Fibroblast of pulmonary artery (primary cell): ENCODE measurements at regions not wholly inside any gene's neighbourhood (a gene's known extent, or its start where the extent isn't known, plus 50 kb on each side); places are given as distances from the start of the nearest gene placed in this dataset.
A peak's percentile ranks its signal among the peaks of the same experiment; 100 is the strongest.
"Not testable (repeated sequence)": the region's sequence is repeated elsewhere in the genome, so short reads cannot be mapped to it uniquely, and the experiment has no call there.

Source experiments
- DNase-seq: peaks from one replicate; pipeline ENCODE4 v3.0.0-alpha.2; 2010; ENCODE audit warnings: low read depth
- H3K4me3 ChIP-seq: replicated peaks from 2 replicates; pipeline ENCODE4 v1.5.1; 2011; ENCODE audit warnings: low read depth, mild to moderate bottlenecking, control low read depth, low read length, moderate library complexity
- TF ChIP-seq, protein P1 (sequence below): IDR thresholded peaks from 2 replicates; pipeline ENCODE4 v1.5.1; 2011; ENCODE audit warnings: mild to moderate bottlenecking, control low read depth, low read length, inconsistent platforms; ENCODE audit errors: missing control alignments

- H3K4me3 ChIP-seq, result no peak overlapping the region
- no peak for DNase-seq
- TF ChIP-seq, protein P1, sequence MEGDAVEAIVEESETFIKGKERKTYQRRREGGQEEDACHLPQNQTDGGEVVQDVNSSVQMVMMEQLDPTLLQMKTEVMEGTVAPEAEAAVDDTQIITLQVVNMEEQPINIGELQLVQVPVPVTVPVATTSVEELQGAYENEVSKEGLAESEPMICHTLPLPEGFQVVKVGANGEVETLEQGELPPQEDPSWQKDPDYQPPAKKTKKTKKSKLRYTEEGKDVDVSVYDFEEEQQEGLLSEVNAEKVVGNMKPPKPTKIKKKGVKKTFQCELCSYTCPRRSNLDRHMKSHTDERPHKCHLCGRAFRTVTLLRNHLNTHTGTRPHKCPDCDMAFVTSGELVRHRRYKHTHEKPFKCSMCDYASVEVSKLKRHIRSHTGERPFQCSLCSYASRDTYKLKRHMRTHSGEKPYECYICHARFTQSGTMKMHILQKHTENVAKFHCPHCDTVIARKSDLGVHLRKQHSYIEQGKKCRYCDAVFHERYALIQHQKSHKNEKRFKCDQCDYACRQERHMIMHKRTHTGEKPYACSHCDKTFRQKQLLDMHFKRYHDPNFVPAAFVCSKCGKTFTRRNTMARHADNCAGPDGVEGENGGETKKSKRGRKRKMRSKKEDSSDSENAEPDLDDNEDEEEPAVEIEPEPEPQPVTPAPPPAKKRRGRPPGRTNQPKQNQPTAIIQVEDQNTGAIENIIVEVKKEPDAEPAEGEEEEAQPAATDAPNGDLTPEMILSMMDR, result no peak
These were observed 616.4 kb upstream of the CBLB start for GRCh38 chr3:106485217-106485616.

DNA sequence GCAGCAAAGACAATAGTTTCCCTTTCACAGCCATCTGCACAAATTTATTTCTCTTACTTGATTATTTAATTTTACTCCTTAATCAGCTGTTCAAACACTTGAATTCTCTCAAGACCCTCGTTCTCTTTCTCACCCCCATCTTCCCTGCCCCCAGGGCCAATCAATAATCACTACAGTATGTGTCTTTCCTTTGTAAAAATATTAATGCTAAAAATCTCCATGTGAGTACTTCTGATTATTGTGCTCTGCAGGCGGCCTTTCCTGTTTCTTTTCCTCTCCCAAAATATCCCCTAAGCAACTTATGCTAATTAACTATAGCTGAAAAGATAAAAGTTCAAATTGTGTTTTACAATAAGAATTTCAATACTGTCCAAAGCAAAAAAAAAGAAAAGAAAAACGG is 617.0 kb upstream of the CBLB start:
- H3K4me3 ChIP-seq, result no peak overlapping the region
- TF ChIP-seq, protein P1, result no peak
- DNase-seq, result no peak

DNA sequence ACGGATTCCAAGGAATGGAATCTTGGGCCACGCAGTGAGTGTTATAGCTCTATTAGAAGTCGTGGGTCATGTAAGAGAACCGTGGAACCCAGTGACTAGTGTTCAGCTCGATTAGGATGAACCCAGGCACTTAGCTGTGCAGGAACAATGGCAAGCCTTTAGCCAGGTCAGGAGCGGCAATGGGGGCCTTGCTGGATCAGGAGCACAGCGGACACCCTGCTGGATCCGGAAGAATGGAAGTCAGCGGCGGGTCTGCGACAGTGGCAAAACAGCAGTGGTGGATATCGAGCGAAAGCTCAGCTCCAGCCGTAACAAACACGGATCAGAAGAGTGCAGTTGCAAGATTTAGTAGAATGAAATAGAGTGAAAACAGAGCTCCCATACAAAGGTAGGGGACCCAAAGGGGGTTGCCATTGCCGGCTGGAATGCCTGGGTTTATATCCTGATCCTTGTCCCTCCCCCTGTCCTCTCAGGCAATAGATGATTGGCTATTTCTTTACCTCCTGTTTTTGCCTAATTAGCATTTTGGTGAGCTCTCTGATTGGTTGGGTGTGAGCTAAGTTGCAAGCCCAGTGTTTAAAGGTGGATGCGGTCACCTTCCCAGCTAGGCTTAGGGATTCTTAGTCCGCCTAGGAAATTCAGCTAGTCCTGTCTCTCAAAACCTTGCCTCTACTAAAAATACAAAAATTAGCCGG is 618.3 kb upstream of the CBLB start:
- DNase-seq, H3K4me3 ChIP-seq: not testable (repeated sequence)

DNA sequence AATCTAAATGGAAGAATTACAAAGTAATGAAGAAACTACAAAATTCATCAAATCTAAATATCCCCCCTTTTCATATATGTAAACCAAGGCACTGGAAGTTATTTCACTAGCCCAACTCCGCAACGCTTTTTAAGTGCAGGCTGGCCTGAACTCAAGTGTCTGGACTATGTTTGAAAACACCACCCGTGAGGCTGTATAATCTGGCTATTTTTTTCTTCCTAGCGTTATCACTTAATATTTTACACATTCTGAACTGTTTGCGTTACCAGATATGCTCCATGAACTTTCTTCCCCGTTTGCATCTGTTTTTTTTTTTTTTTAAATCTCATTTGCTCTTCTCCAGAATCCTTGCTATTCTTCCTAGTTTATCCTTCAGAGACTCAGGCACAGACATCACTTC is 619.5 kb upstream of the CBLB start:
- no peak for DNase-seq
- no peak overlapping the region for H3K4me3 ChIP-seq
- TF ChIP-seq, protein P1, result no peak

DNA sequence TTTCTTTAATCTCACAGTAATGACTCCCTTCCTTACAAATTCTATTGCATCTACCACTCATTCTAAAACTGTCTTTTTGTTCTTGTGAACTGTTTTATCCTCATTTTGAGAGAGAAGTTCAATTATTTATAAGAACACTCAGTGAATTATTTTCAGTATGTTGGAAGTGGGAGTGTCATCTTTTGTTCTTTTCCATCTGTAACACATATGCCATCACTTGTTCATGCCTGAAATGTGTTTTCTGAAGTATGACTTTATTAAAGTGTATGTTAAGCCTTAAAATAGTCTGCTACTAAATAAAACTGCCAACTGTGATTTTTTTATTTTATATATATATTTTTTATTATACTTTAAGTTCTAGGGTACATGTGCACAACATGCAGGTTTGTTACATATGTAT is 623.0 kb upstream of the CBLB start:
- DNase-seq, result no peak
- no peak overlapping the region for H3K4me3 ChIP-seq
- TF ChIP-seq, protein P1, result no peak

GRCh38 chr3:106508331-106508893 is 639.6 kb upstream of the CBLB start:
- no peak overlapping the region for H3K4me3 ChIP-seq
- TF ChIP-seq, protein P1, result no peak
- no peak for DNase-seq

DNA sequence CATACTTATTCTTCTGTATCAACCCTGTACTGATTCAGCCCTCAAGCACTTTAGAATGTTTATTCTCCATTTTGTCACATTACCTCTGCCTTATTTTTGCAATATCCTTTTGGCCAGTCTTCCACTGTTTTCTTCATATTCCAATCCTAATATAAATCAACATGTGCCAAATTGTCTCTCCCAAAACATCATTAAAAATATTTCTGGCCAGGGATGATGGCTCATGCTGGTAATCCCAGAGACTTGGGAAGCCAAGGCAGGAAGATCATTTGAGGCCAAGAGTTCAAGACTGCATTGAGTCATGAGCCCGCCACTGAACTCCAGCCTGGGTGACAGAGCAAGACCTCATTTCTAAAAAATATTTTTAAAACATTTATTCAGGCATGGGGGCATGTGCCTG is 641.4 kb upstream of the CBLB start:
- H3K4me3 ChIP-seq, result no peak overlapping the region
- TF ChIP-seq, protein P1, result no peak
- peak; percentile 8 for DNase-seq
